Fibroblast of the aortic adventitia (primary cell): ENCODE measurements at regions not wholly inside any gene's neighbourhood (a gene's known extent, or its start where the extent isn't known, plus 50 kb on each side); places are given as distances from the start of the nearest gene placed in this dataset.

Experiments
- DNase-seq: peaks from one replicate; pipeline ENCODE4 v3.0.0-alpha.2; 2010; ENCODE audit warnings: low read depth
- H3K4me3 ChIP-seq: 2 replicates; pipeline ENCODE4 v1.5.1; 2011; ENCODE audit warnings: low read depth, mild to moderate bottlenecking, control low read depth, low read length, moderate library complexity
- CTCF ChIP-seq: IDR thresholded peaks from 2 replicates; pipeline ENCODE4 v1.5.1; 2011; ENCODE audit warnings: mild to moderate bottlenecking, low read length, control low read depth, inconsistent platforms; ENCODE audit not compliant: insufficient read depth

DNA sequence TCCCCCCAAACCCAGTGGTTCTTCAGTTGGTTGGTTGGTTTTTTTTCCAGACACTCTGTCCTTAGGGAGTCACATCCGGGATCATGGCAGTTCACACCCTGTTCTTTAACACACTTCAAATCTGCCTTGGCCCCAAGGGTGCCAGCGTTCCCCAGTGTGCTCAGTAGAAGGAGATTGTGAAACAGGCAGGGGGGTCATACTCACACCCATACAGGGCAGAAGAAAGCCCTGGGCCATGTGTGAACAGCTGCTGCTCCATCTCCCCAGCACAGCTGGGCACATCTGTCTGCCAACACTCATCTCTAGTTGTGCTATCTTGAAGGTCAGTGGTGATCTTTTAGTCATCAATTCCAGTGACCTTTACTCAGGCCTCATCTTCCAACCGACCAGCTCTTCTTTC is 64.4 kb upstream of the FUT8 start:
- no peak for DNase-seq
- no peak overlapping the region for H3K4me3 ChIP-seq
- no peak for TF ChIP-seq CTCF

DNA sequence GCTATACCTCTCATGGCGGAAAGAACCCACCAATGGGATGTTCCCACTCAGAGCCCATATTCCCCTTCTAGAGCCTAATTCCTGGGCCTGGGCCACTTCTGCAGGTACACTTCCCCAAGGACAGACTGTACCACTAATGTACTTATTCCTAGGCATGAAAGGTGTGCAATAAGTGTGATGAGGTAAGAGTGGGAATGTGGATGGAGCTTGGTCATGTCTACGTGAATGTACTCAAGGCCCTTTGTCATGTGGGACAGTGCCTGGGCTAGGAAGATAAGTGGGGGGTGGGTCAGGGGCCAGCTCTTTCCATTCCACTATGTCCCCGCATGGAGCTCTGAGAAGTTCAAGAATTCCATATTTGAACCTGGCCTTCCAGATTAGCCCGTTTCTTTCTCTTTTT is 63.4 kb upstream of the FUT8 start:
- no peak for DNase-seq
- H3K4me3 ChIP-seq = no peak overlapping the region
- no peak for TF ChIP-seq CTCF

- TF ChIP-seq CTCF = no peak
- no peak overlapping the region for H3K4me3 ChIP-seq
- DNase-seq = no peak
Measured at GRCh38 chr14:65351493-65352194, 60.9 kb upstream of the FUT8 start.

DNA sequence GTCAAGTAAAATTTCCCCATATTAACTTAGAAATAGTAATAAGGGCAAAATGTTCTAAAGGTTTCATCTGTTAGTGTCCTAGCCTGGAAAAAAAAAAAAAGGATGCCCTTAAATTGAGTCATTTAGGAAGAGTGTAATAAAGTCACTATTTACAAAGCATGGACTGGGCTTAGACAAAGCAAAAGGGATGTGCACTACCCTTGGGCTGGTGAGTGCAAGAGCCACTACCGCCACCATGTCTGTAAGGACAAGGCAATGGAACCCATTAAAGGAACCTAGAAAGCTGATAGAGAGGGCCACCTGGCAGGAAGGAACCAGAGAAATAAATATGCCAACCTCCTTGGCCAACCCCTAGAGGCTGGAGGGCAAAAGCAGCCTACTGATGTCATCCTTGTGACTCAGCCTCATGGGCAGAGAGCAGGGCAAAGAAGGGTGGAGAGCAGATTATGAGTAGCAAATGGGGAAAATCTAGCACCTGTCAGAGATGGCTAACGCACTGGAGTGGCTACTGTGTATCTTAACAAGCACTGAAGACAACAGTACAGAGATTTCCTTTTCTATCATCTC is 59.5 kb upstream of the FUT8 start:
- no peak for DNase-seq
- TF ChIP-seq CTCF = no peak
- no peak overlapping the region for H3K4me3 ChIP-seq

- no peak for TF ChIP-seq CTCF
- DNase-seq = no peak
- no peak overlapping the region for H3K4me3 ChIP-seq
Measured at GRCh38 chr14:65354131-65354530, 58.4 kb upstream of the FUT8 start.

GRCh38 chr14:65354715-65355114 is 57.8 kb upstream of the FUT8 start:
- TF ChIP-seq CTCF = no peak
- DNase-seq = no peak
- no peak overlapping the region for H3K4me3 ChIP-seq

DNA sequence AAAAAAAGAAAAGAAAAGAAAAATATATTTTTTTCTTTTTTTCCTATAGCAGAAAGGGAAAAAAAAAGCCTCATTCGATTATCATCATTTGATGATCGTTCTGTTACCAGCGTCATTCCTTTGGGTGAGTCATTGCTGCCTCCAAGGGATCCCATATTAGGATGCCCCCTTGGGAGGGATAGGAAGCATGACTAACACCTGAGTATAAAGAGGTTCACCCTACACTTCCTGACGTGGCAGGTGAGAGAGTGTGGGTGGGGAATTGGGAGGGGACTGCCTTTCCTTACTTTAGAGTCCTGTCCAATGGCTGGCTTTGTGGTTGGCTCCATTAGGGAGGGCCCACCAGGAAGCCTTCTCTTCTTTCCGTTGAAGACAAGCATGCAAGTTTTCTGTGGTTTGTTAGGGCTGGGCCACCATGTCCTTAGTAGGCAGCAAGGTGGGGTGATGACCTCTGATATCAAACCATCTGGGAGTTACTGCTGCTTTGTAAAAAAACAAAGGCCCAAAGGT is 56.1 kb upstream of the FUT8 start:
- TF ChIP-seq CTCF = no peak
- no peak overlapping the region for H3K4me3 ChIP-seq
- peak; percentile 90 for DNase-seq
